Left renal cortex interstitium (tissue), 4 donors: ENCODE measurements at regions not wholly inside any gene's neighbourhood (a gene's known extent, or its start where the extent isn't known, plus 50 kb on each side); places are given as distances from the start of the nearest gene placed in this dataset.

ENCODE experiments used
- DNase-seq, 4 donors: peaks; one replicate each; pipeline ENCODE4 v3.0.0-alpha.2; 2013; ENCODE audit warnings: low read depth in 4 of 4, low spot score in 2 of 4, missing footprints in 1 of 4

GRCh38 chr15:25933456-25934158 is 70.5 kb upstream of the ATP10A start:
- DNase-seq = peak; percentile 18 to 72 (median 50)

- DNase-seq = no peak
These were observed 69.6 kb upstream of the ATP10A start for GRCh38 chr15:25932696-25933095.

GRCh38 chr15:25931851-25932250 is 68.7 kb upstream of the ATP10A start:
- DNase-seq = no peak

- no peak for DNase-seq
These were observed 67.8 kb upstream of the ATP10A start for GRCh38 chr15:25930931-25931330.
